Mucosa of descending colon (tissue), 3 donors: ENCODE measurements at regions not wholly inside any gene's neighbourhood (a gene's known extent, or its start where the extent isn't known, plus 50 kb on each side); places are given as distances from the start of the nearest gene placed in this dataset.
"Not testable (repeated sequence)": the region's sequence is repeated elsewhere in the genome, so short reads cannot be mapped to it uniquely, and the experiment has no call there.

ENCODE experiments used
- ATAC-seq: fragments of 200-7000 bp; cut with Tn5 transposase; one replicate; pipeline ENCODE4 v1.9.1; 2020; ENCODE audit warnings: mild to moderate bottlenecking, moderate library complexity
- DNase-seq, 3 donors: peaks; one replicate each; pipeline ENCODE4 v3.0.0-alpha.2; 2020
- H3K36me3 ChIP-seq: fragments of 200-600 bp; one replicate; pipeline ENCODE4 v1.8.0; 2021; ENCODE audit warnings: low read depth, mild to moderate bottlenecking
- H3K4me1 ChIP-seq: fragments of 200-600 bp; one replicate; pipeline ENCODE4 v1.8.0; 2021; ENCODE audit warnings: low read depth, mild to moderate bottlenecking
- H3K4me3 ChIP-seq: fragments of 200-600 bp; one replicate; pipeline ENCODE4 v1.8.0; 2021; ENCODE audit warnings: mild to moderate bottlenecking
- H3K9me3 ChIP-seq: fragments of 200-600 bp; one replicate; pipeline ENCODE4 v1.8.0; 2021; ENCODE audit warnings: mild to moderate bottlenecking
- intact Hi-C, 2 donors: fragments of 100-400 bp; cut with DNase I in 1 of 2; cut with micrococcal nuclease in 1 of 2; formaldehyde crosslinking; loops; one replicate each; pipeline versions ENCODE4 v1.11.0 to v1.11.1; 2022; cut with DNase I, micrococcal nuclease
- TF ChIP-seq, protein P1 (sequence below): fragments of 200-600 bp; IDR thresholded peaks from one replicate; pipeline ENCODE4 v1.8.0; 2022; ENCODE audit warnings: antibody characterized with exemption, mild to moderate bottlenecking
- donor health status: DM: no; HTN: no; CAD: no; lungs with moderate emphysema.
- donor health status: DM: no; HTN: no; CAD: no.
- donor health status: DM: no; HTN: yes; CAD: no.

DNA sequence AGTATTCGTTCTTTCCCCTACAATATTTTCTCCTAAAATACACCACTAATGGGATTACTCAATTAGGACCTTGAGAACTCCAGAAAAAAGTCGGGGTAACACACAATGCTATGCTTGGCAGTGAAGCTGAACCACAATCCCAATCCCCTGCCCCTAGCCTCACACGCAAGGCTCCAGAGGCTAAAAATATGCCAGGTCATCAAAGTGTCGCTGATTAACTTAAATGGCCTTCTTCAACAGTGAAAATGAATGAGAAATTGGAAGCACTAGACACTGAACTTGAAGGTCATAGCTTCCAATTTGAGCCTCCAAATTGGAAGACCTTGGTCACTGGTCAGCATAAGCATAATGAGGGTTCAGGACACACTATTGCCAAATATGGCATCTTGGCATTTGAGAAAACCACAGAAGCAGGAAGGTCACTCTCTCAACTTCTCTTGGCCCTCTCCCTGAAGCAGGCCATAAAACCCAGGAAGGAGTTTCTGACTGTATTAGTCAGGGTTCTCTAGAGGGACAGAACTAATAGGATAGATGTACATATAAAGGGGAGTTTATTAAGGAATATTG, 86.0 kb upstream of the SATB2 start:
- Histone ChIP-seq H3K36me3 (no peaks in the 10 kb centered on the region), H3K4me3 (no peak overlapping the region), H3K9me3 (no peaks in the 10 kb centered on the region), H3K4me1 (no peaks in the 10 kb centered on the region)
- TF ChIP-seq, protein P1, sequence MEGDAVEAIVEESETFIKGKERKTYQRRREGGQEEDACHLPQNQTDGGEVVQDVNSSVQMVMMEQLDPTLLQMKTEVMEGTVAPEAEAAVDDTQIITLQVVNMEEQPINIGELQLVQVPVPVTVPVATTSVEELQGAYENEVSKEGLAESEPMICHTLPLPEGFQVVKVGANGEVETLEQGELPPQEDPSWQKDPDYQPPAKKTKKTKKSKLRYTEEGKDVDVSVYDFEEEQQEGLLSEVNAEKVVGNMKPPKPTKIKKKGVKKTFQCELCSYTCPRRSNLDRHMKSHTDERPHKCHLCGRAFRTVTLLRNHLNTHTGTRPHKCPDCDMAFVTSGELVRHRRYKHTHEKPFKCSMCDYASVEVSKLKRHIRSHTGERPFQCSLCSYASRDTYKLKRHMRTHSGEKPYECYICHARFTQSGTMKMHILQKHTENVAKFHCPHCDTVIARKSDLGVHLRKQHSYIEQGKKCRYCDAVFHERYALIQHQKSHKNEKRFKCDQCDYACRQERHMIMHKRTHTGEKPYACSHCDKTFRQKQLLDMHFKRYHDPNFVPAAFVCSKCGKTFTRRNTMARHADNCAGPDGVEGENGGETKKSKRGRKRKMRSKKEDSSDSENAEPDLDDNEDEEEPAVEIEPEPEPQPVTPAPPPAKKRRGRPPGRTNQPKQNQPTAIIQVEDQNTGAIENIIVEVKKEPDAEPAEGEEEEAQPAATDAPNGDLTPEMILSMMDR: no peak
- DNase-seq: no peak
- intact Hi-C loops: no loop called here
- ATAC-seq: no peak

DNA sequence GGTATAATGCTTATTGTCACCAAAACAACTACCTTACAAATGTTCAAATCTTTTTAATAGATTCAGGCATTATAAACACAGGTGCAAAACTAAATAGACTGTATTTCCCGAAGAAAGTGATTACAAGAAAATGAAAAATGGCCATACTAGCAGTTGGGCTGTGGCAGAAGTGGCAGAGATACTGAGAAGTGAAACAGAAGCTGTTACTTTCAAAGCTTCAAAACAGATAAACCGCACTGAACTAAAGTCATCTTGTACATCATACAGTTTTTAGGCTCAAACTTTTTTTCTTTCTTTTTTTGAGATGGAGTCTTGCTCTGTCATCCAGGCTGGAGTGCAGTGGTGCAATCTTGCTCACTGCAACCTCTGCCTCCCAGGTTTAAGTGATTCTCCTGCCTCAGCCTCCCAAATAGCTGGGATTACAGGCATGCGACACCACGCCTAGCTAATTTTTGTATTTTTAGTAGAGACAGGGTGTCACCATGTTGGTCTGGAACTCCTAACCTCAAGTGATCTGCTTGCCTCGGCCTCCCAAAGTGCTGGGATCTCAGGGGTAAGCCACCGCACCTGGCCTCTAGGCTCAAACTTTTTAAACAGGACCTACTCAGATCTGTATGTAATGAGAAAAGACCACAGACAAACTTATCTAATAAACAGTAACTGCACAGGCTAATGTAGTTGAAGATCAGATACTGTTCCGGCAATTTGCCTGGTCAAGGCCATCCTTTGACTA, 77.9 kb upstream of the SATB2 start:
- no peak for DNase-seq
- intact Hi-C loops: no loop called here
- Histone ChIP-seq H3K4me1 (no peaks in the 10 kb centered on the region), H3K9me3 (no peaks in the 10 kb centered on the region), H3K4me3 (no peak overlapping the region), H3K36me3 (no peaks in the 10 kb centered on the region)
- TF ChIP-seq, protein P1: no peak
- no peak for ATAC-seq

DNA sequence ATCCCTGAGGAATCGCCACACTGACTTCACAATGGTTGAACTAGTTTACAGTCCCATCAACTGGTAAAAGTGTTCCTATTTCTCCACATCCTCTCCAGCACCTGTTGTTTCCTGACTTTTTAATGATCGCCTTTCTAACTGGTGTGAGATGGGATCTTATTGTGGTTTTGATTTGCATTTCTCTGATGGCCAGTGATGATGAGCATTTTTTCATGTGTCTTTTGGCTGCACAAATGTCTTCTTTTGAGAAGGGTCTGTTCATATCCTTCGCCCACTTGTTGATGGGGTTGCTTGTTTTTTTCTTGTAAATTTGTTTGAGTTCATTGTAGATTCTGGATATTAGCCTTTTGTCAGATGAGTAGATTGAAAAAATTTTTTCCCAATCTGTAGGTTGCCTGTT, 76.1 kb upstream of the SATB2 start:
- H3K36me3 ChIP-seq, ATAC-seq, H3K9me3 ChIP-seq, intact Hi-C loops, H3K4me3 ChIP-seq, DNase-seq, H3K4me1 ChIP-seq: not testable (repeated sequence)

DNA sequence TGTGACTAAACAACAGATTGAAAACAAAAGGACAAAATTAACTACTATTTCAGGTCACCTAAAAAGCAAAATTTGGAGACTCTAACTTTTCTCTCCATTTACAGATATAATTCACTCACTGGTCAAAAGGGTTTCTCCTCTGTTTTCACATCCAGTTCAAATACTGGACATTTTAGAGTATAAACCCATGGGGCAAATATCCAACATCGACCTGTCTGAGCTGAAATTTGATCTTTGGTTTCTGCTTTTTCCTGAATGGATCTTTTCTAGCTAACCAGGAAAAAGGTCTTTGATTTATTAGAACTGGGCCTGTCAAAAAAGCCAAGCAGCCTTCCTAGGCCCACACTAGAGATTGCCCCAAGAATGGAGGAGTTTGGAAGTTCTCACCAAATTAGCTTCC, 69.3 kb upstream of the SATB2 start:
- H3K4me3 ChIP-seq: no peak overlapping the region
- no peaks in the 10 kb centered on the region for H3K36me3 ChIP-seq
- TF ChIP-seq, protein P1: no peak
- DNase-seq (no peak), ATAC-seq (no peak)
- intact Hi-C loops: no loop called here
- no peaks in the 10 kb centered on the region for H3K4me1 ChIP-seq
- no peaks in the 10 kb centered on the region for H3K9me3 ChIP-seq

DNA sequence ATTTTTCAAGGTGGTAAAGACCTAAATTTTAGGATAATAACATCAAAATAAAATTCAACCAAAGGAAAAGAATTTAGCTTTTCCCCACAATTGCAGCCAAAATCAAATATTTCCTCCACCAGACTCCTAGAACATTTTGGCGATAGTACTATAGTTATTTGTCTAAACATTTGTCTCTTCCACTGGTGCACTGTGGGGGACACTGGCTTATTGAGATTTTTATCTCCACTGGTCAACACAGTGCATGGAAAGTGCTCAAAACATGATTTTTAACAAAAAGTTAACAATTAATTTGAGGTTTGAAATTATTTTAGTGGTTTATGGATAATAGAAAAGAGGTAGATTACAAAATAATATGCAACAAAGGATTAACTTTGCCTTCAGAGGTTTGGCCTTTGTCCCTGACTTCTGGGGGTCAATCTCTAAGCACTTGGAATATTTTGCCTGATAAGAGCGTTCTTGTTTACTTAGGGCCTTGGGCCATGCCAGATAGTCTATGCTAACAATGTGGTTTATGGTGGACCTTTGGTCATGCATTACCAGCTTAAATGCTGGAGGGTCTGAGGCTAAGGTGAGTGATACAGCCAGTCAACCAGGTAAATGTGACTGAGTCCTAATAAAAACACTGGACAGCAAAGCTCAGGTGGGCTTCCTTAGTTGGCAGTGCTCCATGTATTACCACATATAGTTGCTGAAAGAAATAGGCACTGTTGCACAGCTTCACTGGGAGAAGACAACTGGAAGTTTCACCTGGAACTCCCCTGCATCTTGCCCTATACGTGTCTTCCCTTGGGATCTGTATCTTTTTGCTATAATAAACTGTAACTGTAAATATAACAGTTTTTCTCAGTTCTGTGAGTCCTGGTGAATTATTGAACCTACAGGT, 67.2 kb upstream of the SATB2 start:
- no peak overlapping the region for H3K4me3 ChIP-seq
- no peaks in the 10 kb centered on the region for H3K9me3 ChIP-seq
- TF ChIP-seq, protein P1: no peak
- intact Hi-C loops: no loop called here
- ATAC-seq: no peak
- no peak for DNase-seq
- no peaks in the 10 kb centered on the region for H3K36me3 ChIP-seq
- no peaks in the 10 kb centered on the region for H3K4me1 ChIP-seq

DNA sequence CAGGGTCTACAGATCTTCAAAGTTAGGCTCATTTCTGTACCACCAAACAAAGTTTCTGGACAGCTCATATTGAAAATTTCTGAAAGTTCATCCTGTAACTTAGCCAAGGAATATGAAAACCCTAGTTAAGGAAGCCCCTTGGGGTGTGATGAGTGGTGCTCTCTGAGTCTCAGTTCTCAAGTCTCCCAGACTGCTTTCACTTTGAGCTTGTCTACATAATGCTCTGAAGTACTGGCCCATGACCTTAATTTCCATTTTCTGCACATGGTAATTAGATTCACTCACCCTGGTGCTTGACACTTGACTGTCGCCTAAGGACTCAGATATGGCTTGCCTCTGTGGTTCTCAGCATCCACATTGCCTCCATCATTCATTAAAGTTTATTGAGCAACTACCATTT, 51.7 kb upstream of the SATB2 start:
- intact Hi-C loops: no loop called here
- ATAC-seq (no peak), DNase-seq (no peak)
- H3K9me3 ChIP-seq: no peaks in the 10 kb centered on the region
- no peaks in the 10 kb centered on the region for H3K36me3 ChIP-seq
- H3K4me3 ChIP-seq: no peak overlapping the region
- TF ChIP-seq, protein P1: no peak
- H3K4me1 ChIP-seq: no peaks in the 10 kb centered on the region
